ENCODE measurements at regions not wholly inside any gene's neighbourhood (a gene's known extent, or its start where the extent isn't known, plus 50 kb on each side); places are given as distances from the start of the nearest gene placed in this dataset.

DNA sequence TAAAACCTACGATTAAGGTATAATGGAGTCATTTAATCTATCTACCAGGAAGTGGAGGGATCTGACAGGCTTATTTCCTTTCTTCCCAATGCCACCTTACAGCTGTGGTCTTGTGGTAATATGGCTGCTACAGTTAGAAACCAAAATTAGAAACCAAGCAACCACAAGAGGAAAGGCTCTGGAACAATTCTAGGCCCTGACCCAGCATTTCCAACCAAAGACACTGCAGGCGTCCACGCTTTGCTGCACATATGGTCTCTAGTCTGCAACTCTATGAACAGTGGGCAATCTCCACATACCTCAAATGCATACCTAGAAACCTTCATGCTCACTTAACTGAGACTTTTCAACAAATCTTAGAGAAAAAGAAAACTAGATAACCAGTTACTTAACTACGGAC is 339.1 kb downstream of the NFIB start:
- no peak for TF ChIP-seq CTCF (IDR thresholded peaks at IDR 0.05)
- TF ChIP-seq POLR2A (IDR thresholded peaks at IDR 0.05) = no peak
- no peak for TF ChIP-seq EP300 (IDR thresholded peaks at IDR 0.05)
